GM19238 (cell line): ENCODE measurements at regions not wholly inside any gene's neighbourhood (a gene's known extent, or its start where the extent isn't known, plus 50 kb on each side); places are given as distances from the start of the nearest gene placed in this dataset.

Experiments
- DNase-seq: peaks from one replicate; pipeline ENCODE4 v3.0.0; 2011; ENCODE audit warnings: low spot score; ENCODE audit not compliant: insufficient read length

GRCh38 chr20:17014217-17014616 is 212.6 kb upstream of the PCSK2 start:
- no peak for DNase-seq

GRCh38 chr20:17014756-17015366 is 212.0 kb upstream of the PCSK2 start:
- DNase-seq: no peak

GRCh38 chr20:17017232-17017631 is 209.6 kb upstream of the PCSK2 start:
- DNase-seq: no peak

- DNase-seq: no peak
Measured at GRCh38 chr20:17021481-17021880, 205.4 kb upstream of the PCSK2 start.

- DNase-seq: no peak
Measured at GRCh38 chr20:17023036-17023435, 203.8 kb upstream of the PCSK2 start.

- no peak for DNase-seq
Measured at GRCh38 chr20:17023806-17024205, 203.0 kb upstream of the PCSK2 start.

- DNase-seq: no peak
Measured at GRCh38 chr20:17024513-17025119, 202.2 kb upstream of the PCSK2 start.

GRCh38 chr20:17026346-17026745 is 200.5 kb upstream of the PCSK2 start:
- DNase-seq: no peak

GRCh38 chr20:17029698-17030097 is 197.1 kb upstream of the PCSK2 start:
- no peak for DNase-seq

- DNase-seq: no peak
Measured at GRCh38 chr20:17036541-17036940, 190.3 kb upstream of the PCSK2 start.

- DNase-seq: no peak
Measured at GRCh38 chr20:17042122-17042521, 184.7 kb upstream of the PCSK2 start.

- no peak for DNase-seq
Measured at GRCh38 chr20:17043323-17043722, 183.5 kb upstream of the PCSK2 start.

- no peak for DNase-seq
Measured at GRCh38 chr20:17044891-17045290, 181.9 kb upstream of the PCSK2 start.

GRCh38 chr20:17059465-17059864 is 167.4 kb upstream of the PCSK2 start:
- DNase-seq: no peak

GRCh38 chr20:17061715-17062114 is 165.1 kb upstream of the PCSK2 start:
- DNase-seq: no peak

- no peak for DNase-seq
Measured at GRCh38 chr20:17062712-17063111, 164.1 kb upstream of the PCSK2 start.

GRCh38 chr20:17066902-17067301 is 159.9 kb upstream of the PCSK2 start:
- DNase-seq: no peak

- DNase-seq: no peak
Measured at GRCh38 chr20:17068084-17068711, 158.6 kb upstream of the PCSK2 start.

GRCh38 chr20:17077030-17077429 is 149.8 kb upstream of the PCSK2 start:
- no peak for DNase-seq

- DNase-seq: no peak
Measured at GRCh38 chr20:17083738-17084137, 143.1 kb upstream of the PCSK2 start.

GRCh38 chr20:17084909-17085308 is 141.9 kb upstream of the PCSK2 start:
- no peak for DNase-seq

- no peak for DNase-seq
Measured at GRCh38 chr20:17093782-17094181, 133.1 kb upstream of the PCSK2 start.

GRCh38 chr20:17097603-17098002 is 129.2 kb upstream of the PCSK2 start:
- DNase-seq: no peak
